ENCODE measurements at regions not wholly inside any gene's neighbourhood (a gene's known extent, or its start where the extent isn't known, plus 50 kb on each side); places are given as distances from the start of the nearest gene placed in this dataset.
"Not testable (repeated sequence)": the region's sequence is repeated elsewhere in the genome, so short reads cannot be mapped to it uniquely, and the experiment has no call there.

- not testable (repeated sequence) for TF ChIP-seq POLR2A, CTCF, EP300 (IDR thresholded peaks at IDR 0.05)
These were observed 472.5 kb upstream of the SOX9 start for GRCh38 chr17:71648342-71648741.

Measured in ovary (tissue), 3 donors.